HL-60 (cell line): ENCODE measurements at regions not wholly inside any gene's neighbourhood (a gene's known extent, or its start where the extent isn't known, plus 50 kb on each side); places are given as distances from the start of the nearest gene placed in this dataset.

Source experiments
- GABPA ChIP-seq: IDR thresholded peaks from 2 replicates; pipeline ENCODE4 v1.6.1; 2012; ENCODE audit warnings: low read depth
- POLR2AphosphoS5 ChIP-seq: IDR thresholded peaks from 2 replicates; pipeline ENCODE4 v1.6.1; 2012; ENCODE audit warnings: low read depth
- SPI1 ChIP-seq: IDR thresholded peaks from 2 replicates; pipeline ENCODE4 v1.6.1; 2012; ENCODE audit warnings: low read depth, mild to moderate bottlenecking, borderline replicate concordance
- TF ChIP-seq, protein P1 (sequence below): IDR thresholded peaks from one replicate; pipeline ENCODE4 v1.5.1; 2011; ENCODE audit warnings: low read length, control low read depth, inconsistent platforms; ENCODE audit not compliant: insufficient read depth
- TF ChIP-seq, protein P2 (sequence below): IDR thresholded peaks from 2 replicates; pipeline ENCODE4 v1.6.1; 2012; ENCODE audit warnings: low read depth; ENCODE audit not compliant: insufficient replicate concordance

DNA sequence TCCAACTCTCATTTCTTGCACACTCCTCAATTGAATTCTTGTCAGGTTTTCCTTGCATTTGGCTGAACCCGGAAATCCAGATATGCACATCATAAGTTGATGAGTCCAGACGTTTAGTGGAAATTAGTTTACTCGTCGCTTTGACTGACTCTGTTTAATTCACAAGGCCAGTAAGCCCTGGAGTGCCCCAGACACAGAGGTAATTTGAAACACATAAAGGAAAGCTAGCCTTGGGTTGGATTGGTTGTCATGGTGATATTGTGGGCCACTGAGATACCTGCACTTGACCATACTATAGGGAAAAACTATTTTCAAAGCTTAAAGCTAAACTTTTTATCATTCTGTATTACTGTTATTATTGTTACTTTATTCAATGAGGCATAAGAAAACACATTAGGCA is 178.3 kb upstream of the CA10 start:
- TF ChIP-seq, protein P1, sequence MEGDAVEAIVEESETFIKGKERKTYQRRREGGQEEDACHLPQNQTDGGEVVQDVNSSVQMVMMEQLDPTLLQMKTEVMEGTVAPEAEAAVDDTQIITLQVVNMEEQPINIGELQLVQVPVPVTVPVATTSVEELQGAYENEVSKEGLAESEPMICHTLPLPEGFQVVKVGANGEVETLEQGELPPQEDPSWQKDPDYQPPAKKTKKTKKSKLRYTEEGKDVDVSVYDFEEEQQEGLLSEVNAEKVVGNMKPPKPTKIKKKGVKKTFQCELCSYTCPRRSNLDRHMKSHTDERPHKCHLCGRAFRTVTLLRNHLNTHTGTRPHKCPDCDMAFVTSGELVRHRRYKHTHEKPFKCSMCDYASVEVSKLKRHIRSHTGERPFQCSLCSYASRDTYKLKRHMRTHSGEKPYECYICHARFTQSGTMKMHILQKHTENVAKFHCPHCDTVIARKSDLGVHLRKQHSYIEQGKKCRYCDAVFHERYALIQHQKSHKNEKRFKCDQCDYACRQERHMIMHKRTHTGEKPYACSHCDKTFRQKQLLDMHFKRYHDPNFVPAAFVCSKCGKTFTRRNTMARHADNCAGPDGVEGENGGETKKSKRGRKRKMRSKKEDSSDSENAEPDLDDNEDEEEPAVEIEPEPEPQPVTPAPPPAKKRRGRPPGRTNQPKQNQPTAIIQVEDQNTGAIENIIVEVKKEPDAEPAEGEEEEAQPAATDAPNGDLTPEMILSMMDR: no peak
- TF ChIP-seq POLR2AphosphoS5 (no peak), SPI1 (no peak), GABPA (no peak)
- TF ChIP-seq, protein P2, sequence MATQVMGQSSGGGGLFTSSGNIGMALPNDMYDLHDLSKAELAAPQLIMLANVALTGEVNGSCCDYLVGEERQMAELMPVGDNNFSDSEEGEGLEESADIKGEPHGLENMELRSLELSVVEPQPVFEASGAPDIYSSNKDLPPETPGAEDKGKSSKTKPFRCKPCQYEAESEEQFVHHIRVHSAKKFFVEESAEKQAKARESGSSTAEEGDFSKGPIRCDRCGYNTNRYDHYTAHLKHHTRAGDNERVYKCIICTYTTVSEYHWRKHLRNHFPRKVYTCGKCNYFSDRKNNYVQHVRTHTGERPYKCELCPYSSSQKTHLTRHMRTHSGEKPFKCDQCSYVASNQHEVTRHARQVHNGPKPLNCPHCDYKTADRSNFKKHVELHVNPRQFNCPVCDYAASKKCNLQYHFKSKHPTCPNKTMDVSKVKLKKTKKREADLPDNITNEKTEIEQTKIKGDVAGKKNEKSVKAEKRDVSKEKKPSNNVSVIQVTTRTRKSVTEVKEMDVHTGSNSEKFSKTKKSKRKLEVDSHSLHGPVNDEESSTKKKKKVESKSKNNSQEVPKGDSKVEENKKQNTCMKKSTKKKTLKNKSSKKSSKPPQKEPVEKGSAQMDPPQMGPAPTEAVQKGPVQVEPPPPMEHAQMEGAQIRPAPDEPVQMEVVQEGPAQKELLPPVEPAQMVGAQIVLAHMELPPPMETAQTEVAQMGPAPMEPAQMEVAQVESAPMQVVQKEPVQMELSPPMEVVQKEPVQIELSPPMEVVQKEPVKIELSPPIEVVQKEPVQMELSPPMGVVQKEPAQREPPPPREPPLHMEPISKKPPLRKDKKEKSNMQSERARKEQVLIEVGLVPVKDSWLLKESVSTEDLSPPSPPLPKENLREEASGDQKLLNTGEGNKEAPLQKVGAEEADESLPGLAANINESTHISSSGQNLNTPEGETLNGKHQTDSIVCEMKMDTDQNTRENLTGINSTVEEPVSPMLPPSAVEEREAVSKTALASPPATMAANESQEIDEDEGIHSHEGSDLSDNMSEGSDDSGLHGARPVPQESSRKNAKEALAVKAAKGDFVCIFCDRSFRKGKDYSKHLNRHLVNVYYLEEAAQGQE: no peak
